ENCODE measurements at regions not wholly inside any gene's neighbourhood (a gene's known extent, or its start where the extent isn't known, plus 50 kb on each side); places are given as distances from the start of the nearest gene placed in this dataset.

DNA sequence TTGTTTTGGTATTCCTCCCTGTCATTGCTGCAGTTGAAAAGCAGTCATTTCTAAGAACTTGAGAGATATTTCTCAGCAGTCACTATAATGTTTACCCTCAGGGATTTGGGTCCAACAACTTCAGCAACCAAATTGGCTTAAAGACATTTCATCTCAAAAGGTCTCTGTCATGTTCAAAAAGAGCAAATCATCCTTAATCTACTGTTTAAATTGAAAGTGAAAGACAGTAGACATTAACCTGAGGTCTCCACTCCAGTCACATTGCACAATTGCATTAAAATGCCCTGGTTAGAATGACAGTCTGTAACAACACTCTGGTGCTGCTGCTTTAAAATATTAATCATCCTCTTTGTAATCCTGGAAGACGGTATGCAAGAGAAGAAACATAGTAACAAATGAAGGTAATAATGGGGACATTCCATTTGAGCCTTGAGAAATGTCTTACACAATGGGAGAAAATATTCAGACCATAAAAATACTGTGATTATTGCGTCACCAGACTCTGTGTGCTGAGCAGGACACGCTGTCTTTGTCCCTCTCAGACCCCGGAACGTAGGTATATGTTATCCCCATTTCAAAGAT lies 90.2 kb upstream of the UNC5C start:
- Histone ChIP-seq H3K36me3 (ENCODE audit: control insufficient read depth in 2 of 2, extremely low read depth in 1 of 2, insufficient read depth in 2 of 2, low read length in 2 of 2) (no peaks in the 10 kb centered on the region), H2AFZ (ENCODE audit: low read depth, low read length) (no peak overlapping the region), H3K9me1 (replicated peaks; ENCODE audit: control insufficient read depth, extremely low read depth, insufficient read depth, low read length) (no peaks in the 10 kb centered on the region), H3K4me1 (ENCODE audit: control insufficient read depth, extremely low read depth, insufficient read depth, low read length) (no peaks in the 10 kb centered on the region), H3K27me3 (ENCODE audit: control insufficient read depth in 2 of 2, insufficient read depth in 2 of 2, low read length in 2 of 2) (no peaks in the 10 kb centered on the region), H3K27ac (ENCODE audit: insufficient read depth, low read depth, low read length) (no peak overlapping the region), H3K9me3 (replicated peaks; ENCODE audit: control insufficient read depth, insufficient read depth, low read length) (no peaks in the 10 kb centered on the region), H3K4me3 (replicated peaks in 1 of 3; ENCODE audit: insufficient read depth in 1 of 3, low read depth in 1 of 3, low read length in 3 of 3) (no peak overlapping the region), H3K79me2 (ENCODE audit: control insufficient read depth, insufficient read depth, low read length) (no peaks in the 10 kb centered on the region), H3K4me2 (ENCODE audit: insufficient read depth, low read length) (no peak overlapping the region), H4K20me1 (replicated peaks; ENCODE audit: control insufficient read depth, extremely low read depth, insufficient read depth, low read length) (no peaks in the 10 kb centered on the region), H3K9ac (replicated peaks; ENCODE audit: extremely low read depth, insufficient read depth, low read length) (no peak overlapping the region)
- dilution Hi-C loops (cut with MboI; ENCODE audit: extremely low pct_ligation_motif_present, low sequenced_read_pairs), result no loop called here
- TF ChIP-seq, protein P1, sequence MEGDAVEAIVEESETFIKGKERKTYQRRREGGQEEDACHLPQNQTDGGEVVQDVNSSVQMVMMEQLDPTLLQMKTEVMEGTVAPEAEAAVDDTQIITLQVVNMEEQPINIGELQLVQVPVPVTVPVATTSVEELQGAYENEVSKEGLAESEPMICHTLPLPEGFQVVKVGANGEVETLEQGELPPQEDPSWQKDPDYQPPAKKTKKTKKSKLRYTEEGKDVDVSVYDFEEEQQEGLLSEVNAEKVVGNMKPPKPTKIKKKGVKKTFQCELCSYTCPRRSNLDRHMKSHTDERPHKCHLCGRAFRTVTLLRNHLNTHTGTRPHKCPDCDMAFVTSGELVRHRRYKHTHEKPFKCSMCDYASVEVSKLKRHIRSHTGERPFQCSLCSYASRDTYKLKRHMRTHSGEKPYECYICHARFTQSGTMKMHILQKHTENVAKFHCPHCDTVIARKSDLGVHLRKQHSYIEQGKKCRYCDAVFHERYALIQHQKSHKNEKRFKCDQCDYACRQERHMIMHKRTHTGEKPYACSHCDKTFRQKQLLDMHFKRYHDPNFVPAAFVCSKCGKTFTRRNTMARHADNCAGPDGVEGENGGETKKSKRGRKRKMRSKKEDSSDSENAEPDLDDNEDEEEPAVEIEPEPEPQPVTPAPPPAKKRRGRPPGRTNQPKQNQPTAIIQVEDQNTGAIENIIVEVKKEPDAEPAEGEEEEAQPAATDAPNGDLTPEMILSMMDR (IDR thresholded peaks at IDR 0.05; ENCODE audit: extremely low read depth in 1 of 2, insufficient read depth in 1 of 2, low read depth in 1 of 2, low read length in 2 of 2), result no peak
- TF ChIP-seq, protein P2, sequence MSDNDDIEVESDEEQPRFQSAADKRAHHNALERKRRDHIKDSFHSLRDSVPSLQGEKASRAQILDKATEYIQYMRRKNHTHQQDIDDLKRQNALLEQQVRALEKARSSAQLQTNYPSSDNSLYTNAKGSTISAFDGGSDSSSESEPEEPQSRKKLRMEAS (IDR thresholded peaks at IDR 0.05; ENCODE audit: insufficient read depth, insufficient read length), result no peak
- TF ChIP-seq POLR2AphosphoS5 (IDR thresholded peaks at IDR 0.05; ENCODE audit: insufficient read depth, low read depth, low read length) (no peak), MYC (IDR thresholded peaks at IDR 0.05; ENCODE audit: low read depth, low read length) (no peak), POLR2A (IDR thresholded peaks at IDR 0.05; ENCODE audit: low read depth, low read length) (no peak), FOS (IDR thresholded peaks at IDR 0.05; ENCODE audit: borderline replicate concordance, insufficient read depth, low read length) (no peak), GATA2 (IDR thresholded peaks at IDR 0.05; ENCODE audit: insufficient read depth, insufficient read length, low read depth, low read length) (no peak), EZH2 (IDR thresholded peaks at IDR 0.05; ENCODE audit: borderline replicate concordance, low read depth, low read length, severe bottlenecking) (no peak), JUN (IDR thresholded peaks at IDR 0.05; ENCODE audit: borderline replicate concordance, insufficient read depth, insufficient read length, low read depth) (no peak)
- POLR2A ChIA-PET, result no interaction called here
- BruUV-seq (replicated peaks), result no TSS peak
- CTCF ChIA-PET, result no interaction called here
- FAIRE-seq (no peak), DNase-seq (ENCODE audit: low read depth, low spot score) (no peak)
- intact Hi-C loops (cut with micrococcal nuclease), result loop anchor here (5.0 kb wide), 1 partner anchor 713 kb away; no protein-coding TSS in a partner anchor

All from endothelial cell of umbilical vein (primary cell).